Esophagus mucosa (tissue), 1 donor: ENCODE measurements at regions not wholly inside any gene's neighbourhood (a gene's known extent, or its start where the extent isn't known, plus 50 kb on each side); places are given as distances from the start of the nearest gene placed in this dataset.

Source experiments
- ATAC-seq: fragments of 200-7000 bp; cut with Tn5 transposase; one replicate; pipeline ENCODE4 v1.9.1; 2020
- donor health status: DM: yes; HTN: yes; CAD: no.

- no peak for ATAC-seq
These were observed 319.3 kb upstream of the GBE1 start for GRCh38 chr3:82080792-82081191.

- ATAC-seq = no peak
These were observed 318.8 kb upstream of the GBE1 start for GRCh38 chr3:82080261-82080660.

- no peak for ATAC-seq
These were observed 318.0 kb upstream of the GBE1 start for GRCh38 chr3:82079335-82079890.

GRCh38 chr3:82078246-82078645, 316.8 kb upstream of the GBE1 start:
- no peak for ATAC-seq

GRCh38 chr3:82067420-82067819, 306.0 kb upstream of the GBE1 start:
- ATAC-seq = peak; percentile 67

GRCh38 chr3:82058809-82059208, 297.4 kb upstream of the GBE1 start:
- no peak for ATAC-seq

GRCh38 chr3:82055792-82056191, 294.3 kb upstream of the GBE1 start:
- no peak for ATAC-seq

GRCh38 chr3:82054849-82055248, 293.4 kb upstream of the GBE1 start:
- no peak for ATAC-seq

- no peak for ATAC-seq
These were observed 291.8 kb upstream of the GBE1 start for GRCh38 chr3:82053236-82053635.

- ATAC-seq = no peak
These were observed 288.9 kb upstream of the GBE1 start for GRCh38 chr3:82050382-82050781.

- ATAC-seq = no peak
These were observed 287.3 kb upstream of the GBE1 start for GRCh38 chr3:82048711-82049110.

GRCh38 chr3:82044930-82045705, 283.7 kb upstream of the GBE1 start:
- peak; percentile 88 for ATAC-seq

- ATAC-seq = no peak
These were observed 277.1 kb upstream of the GBE1 start for GRCh38 chr3:82038556-82038955.

GRCh38 chr3:82033186-82033585, 271.7 kb upstream of the GBE1 start:
- no peak for ATAC-seq

GRCh38 chr3:82031596-82031995, 270.2 kb upstream of the GBE1 start:
- no peak for ATAC-seq

GRCh38 chr3:82030916-82031315, 269.5 kb upstream of the GBE1 start:
- no peak for ATAC-seq

- ATAC-seq = no peak
These were observed 261.4 kb upstream of the GBE1 start for GRCh38 chr3:82022836-82023235.

GRCh38 chr3:82020282-82020681, 258.8 kb upstream of the GBE1 start:
- ATAC-seq = no peak

- no peak for ATAC-seq
These were observed 253.8 kb upstream of the GBE1 start for GRCh38 chr3:82015241-82015640.

- no peak for ATAC-seq
These were observed 251.3 kb upstream of the GBE1 start for GRCh38 chr3:82012775-82013174.

- ATAC-seq = no peak
These were observed 249.9 kb upstream of the GBE1 start for GRCh38 chr3:82011336-82011735.

- ATAC-seq = no peak
These were observed 243.8 kb upstream of the GBE1 start for GRCh38 chr3:82005266-82005665.

- ATAC-seq = no peak
These were observed 242.8 kb upstream of the GBE1 start for GRCh38 chr3:82004266-82004665.

GRCh38 chr3:82002986-82003642, 241.7 kb upstream of the GBE1 start:
- no peak for ATAC-seq
